Adrenal gland (tissue), 9 donors: ENCODE measurements at regions not wholly inside any gene's neighbourhood (a gene's known extent, or its start where the extent isn't known, plus 50 kb on each side); places are given as distances from the start of the nearest gene placed in this dataset.

ENCODE experiments used
- DNase-seq, 7 donors: peaks; one replicate each; pipeline ENCODE4 v3.0.0-alpha.2; 2019 to 2020
- H3K27ac ChIP-seq, 5 donors: fragments of 200-600 bp; sonication (generic) in 4 of 5; 1 replicate in 3 of 5; 2 replicates in 2 of 5; pipeline versions ENCODE4 v1.5.1 to v1.8.0; 2016 to 2020; ENCODE audit warnings: mild to moderate bottlenecking in 1 of 5
- H3K27me3 ChIP-seq: fragments of 200-600 bp; 2 replicates; pipeline ENCODE4 v1.8.0; 2021
- H3K36me3 ChIP-seq, 2 donors: fragments of 200-600 bp; replicated peaks in 1 of 2; 1 replicate in 1 of 2; 2 replicates in 1 of 2; pipeline versions ENCODE4 v1.5.1 to v1.8.0; 2018 to 2022
- H3K4me1 ChIP-seq, 2 donors: fragments of 200-600 bp; replicated peaks in 1 of 2; 1 replicate in 1 of 2; 2 replicates in 1 of 2; pipeline versions ENCODE4 v1.5.1 to v1.8.0; 2018 to 2021
- H3K4me3 ChIP-seq, 4 donors: fragments of 200-600 bp; sonication (generic) in 3 of 4; one replicate each; pipeline ENCODE4 v1.5.1; 2016 to 2018
- H3K9me3 ChIP-seq, 3 donors: fragments of 200-600 bp; sonication (generic) in 1 of 3; replicated peaks in 1 of 3; 1 replicate in 2 of 3; 2 replicates in 1 of 3; pipeline versions ENCODE4 v1.5.1 to v1.8.0; 2016 to 2021
- POLR2A ChIP-seq, 2 donors: fragments of 450-650 bp; IDR thresholded peaks; one replicate each; pipeline ENCODE4 v1.6.1; 2017; ENCODE audit warnings: antibody characterized with exemption in 2 of 2, mild to moderate bottlenecking in 2 of 2, moderate library complexity in 1 of 2
- WGBS, 4 donors: extraction: QIAGEN DNeasy Blood & Tissue Kit in 2 of 4; methylation state at CpG; one replicate each; pipeline versions ENCODE4 v1.1.5 to v1.1.7; 2013 to 2017; 5-methylcytosine and 5-hydroxymethylcytosine counted together
- intact Hi-C, 2 donors: fragments of 100-400 bp; cut with DNase I; formaldehyde crosslinking; loops; one replicate each; pipeline versions ENCODE4 v1.14.1 to v1.15.0; 2022 to 2023
- TF ChIP-seq, protein P1 (sequence below), 6 experiments: fragments of 450-650 bp in 4 of 6; fragments of 200-600 bp in 2 of 6; sonication (generic) in 1 of 6; IDR thresholded peaks; 1 replicate in 5 of 6; 2 replicates in 1 of 6; pipeline versions ENCODE4 v1.5.1 to v1.8.0; 2016 to 2021; ENCODE audit warnings: antibody characterized with exemption in 6 of 6, mild to moderate bottlenecking in 2 of 6, moderate library complexity in 1 of 6
- donor health status: healthy with polysubstance abuse.
- donor health status: Bipolar disorder and iron deficiency.
- donor health status: DM: yes; HTN: yes; CAD: no.
- donor health status: DM: no; HTN: no; CAD: no.
- donor health status: DM: no; HTN: no; CAD: no.

DNA sequence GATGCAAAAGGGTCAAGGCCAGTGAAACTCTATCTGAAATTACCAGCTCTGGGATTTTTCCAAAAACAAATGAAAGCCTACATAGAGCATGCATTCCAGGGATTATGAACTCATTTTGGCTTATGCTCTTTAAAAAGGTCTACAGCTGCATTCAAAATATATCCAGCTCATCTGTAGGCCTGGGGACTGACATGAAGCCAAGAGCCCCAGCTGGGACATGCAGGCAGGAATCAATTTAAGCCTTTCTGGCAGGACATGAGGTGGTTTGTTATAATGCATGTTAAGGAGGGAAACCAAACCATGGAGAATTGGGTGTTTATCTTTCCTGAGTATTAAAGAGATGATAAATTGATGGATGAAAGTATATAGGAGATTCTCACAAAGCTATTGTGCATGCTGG is 164.5 kb downstream of the RBM43 start:
- H3K36me3 ChIP-seq = no peaks in the 10 kb centered on the region

DNA sequence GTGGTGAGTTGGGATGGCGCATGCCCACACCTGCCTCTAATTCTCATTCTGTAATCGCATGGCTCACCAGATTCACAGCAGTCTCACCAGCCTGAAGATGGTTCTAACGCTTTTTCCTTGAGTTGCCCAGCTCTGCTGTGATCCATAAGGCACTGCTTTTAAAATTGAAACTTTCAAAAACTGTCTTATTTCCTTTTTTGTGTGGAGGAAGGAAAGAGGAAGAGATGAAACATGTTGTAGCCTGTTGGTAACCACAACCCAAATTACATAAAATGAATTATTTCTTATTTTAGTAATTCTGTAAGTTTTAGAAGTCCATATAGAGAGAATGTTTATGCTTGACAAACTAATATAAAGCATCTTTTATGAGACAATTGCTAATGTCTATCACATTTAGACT is 165.4 kb downstream of the RBM43 start:
- no peak for DNase-seq
- Histone ChIP-seq H3K4me3 (no peak overlapping the region), H3K27me3 (peaks cover 2% of the 10 kb centered on the region), H3K4me1 (peaks cover 0 to 8% of the 10 kb centered on the region in 2 donors), H3K36me3 (no peaks in the 10 kb centered on the region), H3K9me3 (no peaks in the 10 kb centered on the region), H3K27ac (no peak overlapping the region)
- TF ChIP-seq POLR2A (IDR thresholded peaks at IDR 0.05) = no peak
- TF ChIP-seq, protein P1, sequence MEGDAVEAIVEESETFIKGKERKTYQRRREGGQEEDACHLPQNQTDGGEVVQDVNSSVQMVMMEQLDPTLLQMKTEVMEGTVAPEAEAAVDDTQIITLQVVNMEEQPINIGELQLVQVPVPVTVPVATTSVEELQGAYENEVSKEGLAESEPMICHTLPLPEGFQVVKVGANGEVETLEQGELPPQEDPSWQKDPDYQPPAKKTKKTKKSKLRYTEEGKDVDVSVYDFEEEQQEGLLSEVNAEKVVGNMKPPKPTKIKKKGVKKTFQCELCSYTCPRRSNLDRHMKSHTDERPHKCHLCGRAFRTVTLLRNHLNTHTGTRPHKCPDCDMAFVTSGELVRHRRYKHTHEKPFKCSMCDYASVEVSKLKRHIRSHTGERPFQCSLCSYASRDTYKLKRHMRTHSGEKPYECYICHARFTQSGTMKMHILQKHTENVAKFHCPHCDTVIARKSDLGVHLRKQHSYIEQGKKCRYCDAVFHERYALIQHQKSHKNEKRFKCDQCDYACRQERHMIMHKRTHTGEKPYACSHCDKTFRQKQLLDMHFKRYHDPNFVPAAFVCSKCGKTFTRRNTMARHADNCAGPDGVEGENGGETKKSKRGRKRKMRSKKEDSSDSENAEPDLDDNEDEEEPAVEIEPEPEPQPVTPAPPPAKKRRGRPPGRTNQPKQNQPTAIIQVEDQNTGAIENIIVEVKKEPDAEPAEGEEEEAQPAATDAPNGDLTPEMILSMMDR (IDR thresholded peaks at IDR 0.05) = no peak
- intact Hi-C loops = no loop called here
- WGBS, 4 donors = 83 to 92% (median 88%) methylated on average over 3 of the region's 3 CpGs

More for the DNA sequence above, 164.5 kb downstream of the RBM43 start:
- no peak overlapping the region for H3K4me3 ChIP-seq
- intact Hi-C loops = no loop called here
- no peaks in the 10 kb centered on the region for H3K9me3 ChIP-seq
- no peak overlapping the region for H3K27ac ChIP-seq
- peaks cover 0 to 8% of the 10 kb centered on the region in 2 donors for H3K4me1 ChIP-seq
- no peaks in the 10 kb centered on the region for H3K27me3 ChIP-seq
- TF ChIP-seq, protein P1 (IDR thresholded peaks at IDR 0.05) = no peak
- no peak for TF ChIP-seq POLR2A (IDR thresholded peaks at IDR 0.05)
- no peak for DNase-seq

- Histone ChIP-seq H3K4me3 (no peak overlapping the region), H3K36me3 (no peaks in the 10 kb centered on the region), H3K4me1 (peaks cover 0 to 8% of the 10 kb centered on the region in 2 donors), H3K27ac (no peak overlapping the region), H3K27me3 (peaks cover 2% of the 10 kb centered on the region), H3K9me3 (no peaks in the 10 kb centered on the region)
- no peak for DNase-seq
- intact Hi-C loops = no loop called here
- 57 to 94% (median 76%) methylated on average over 3 of the region's 3 CpGs for WGBS, 4 donors
- no peak for TF ChIP-seq POLR2A (IDR thresholded peaks at IDR 0.05)
- TF ChIP-seq, protein P1 (IDR thresholded peaks at IDR 0.05) = no peak
Observed at GRCh38 chr2:151095463-151095862, 166.2 kb downstream of the RBM43 start.

GRCh38 chr2:151091583-151091982 is 170.1 kb downstream of the RBM43 start:
- no peak for DNase-seq
- no peaks in the 10 kb centered on the region for H3K36me3 ChIP-seq
- H3K4me1 ChIP-seq = peaks cover 0 to 8% of the 10 kb centered on the region in 2 donors
- TF ChIP-seq, protein P1 (IDR thresholded peaks at IDR 0.05) = no peak
- no peak for TF ChIP-seq POLR2A (IDR thresholded peaks at IDR 0.05)
- H3K9me3 ChIP-seq = no peaks in the 10 kb centered on the region
- H3K27me3 ChIP-seq = peaks cover 2% of the 10 kb centered on the region
- WGBS, 4 donors = 76 to 89% (median 83%) methylated on average over 3 of the region's 3 CpGs
- intact Hi-C loops = no loop called here
- H3K27ac ChIP-seq = no peak overlapping the region
- no peak overlapping the region for H3K4me3 ChIP-seq
